CD4-positive, alpha-beta T cell treated with Interleukin-6 for 4 hours (primary cell): ENCODE measurements at regions not wholly inside any gene's neighbourhood (a gene's known extent, or its start where the extent isn't known, plus 50 kb on each side); places are given as distances from the start of the nearest gene placed in this dataset.
"Not testable (repeated sequence)": the region's sequence is repeated elsewhere in the genome, so short reads cannot be mapped to it uniquely, and the experiment has no call there.

Source experiments
- DNase-seq: peaks from one replicate; pipeline ENCODE4 v3.0.0-alpha.2; 2020; ENCODE audit warnings: mixed read lengths

- not testable (repeated sequence) for DNase-seq
These were observed 75.1 kb downstream of the LYZL1 start for GRCh38 chr10:29363930-29364329.

GRCh38 chr10:29366206-29366605, 77.3 kb downstream of the LYZL1 start:
- not testable (repeated sequence) for DNase-seq

GRCh38 chr10:29369419-29369818, 80.5 kb downstream of the LYZL1 start:
- no peak for DNase-seq

- no peak for DNase-seq
These were observed 81.5 kb downstream of the LYZL1 start for GRCh38 chr10:29370097-29371092.

GRCh38 chr10:29372920-29373319, 84.0 kb downstream of the LYZL1 start:
- no peak for DNase-seq

GRCh38 chr10:29374162-29374561, 85.3 kb downstream of the LYZL1 start:
- no peak for DNase-seq

- no peak for DNase-seq
These were observed 87.0 kb downstream of the LYZL1 start for GRCh38 chr10:29375888-29376287.

GRCh38 chr10:29377333-29377961, 88.6 kb downstream of the LYZL1 start:
- DNase-seq = no peak

GRCh38 chr10:29378106-29378505, 89.2 kb downstream of the LYZL1 start:
- no peak for DNase-seq

GRCh38 chr10:29379208-29379607, 90.3 kb downstream of the LYZL1 start:
- no peak for DNase-seq

GRCh38 chr10:29379777-29380598, 91.1 kb downstream of the LYZL1 start:
- not testable (repeated sequence) for DNase-seq

GRCh38 chr10:29380599-29381511, 92.0 kb downstream of the LYZL1 start:
- DNase-seq = not testable (repeated sequence)

- DNase-seq = peak; percentile 22
These were observed 97.6 kb downstream of the LYZL1 start for GRCh38 chr10:29386342-29386999.

GRCh38 chr10:29387269-29387668, 98.4 kb downstream of the LYZL1 start:
- DNase-seq = no peak

- not testable (repeated sequence) for DNase-seq
These were observed 99.2 kb downstream of the LYZL1 start for GRCh38 chr10:29388112-29388511.

- no peak for DNase-seq
These were observed 100.6 kb downstream of the LYZL1 start for GRCh38 chr10:29389493-29389892.

GRCh38 chr10:29389935-29390334, 101.1 kb downstream of the LYZL1 start:
- no peak for DNase-seq

- peak; percentile 35 for DNase-seq
These were observed 103.6 kb downstream of the LYZL1 start for GRCh38 chr10:29392376-29393021.

- no peak for DNase-seq
These were observed 105.6 kb downstream of the LYZL1 start for GRCh38 chr10:29394321-29394932.

GRCh38 chr10:29395409-29395808, 106.5 kb downstream of the LYZL1 start:
- no peak for DNase-seq
